ENCODE measurements at regions not wholly inside any gene's neighbourhood (a gene's known extent, or its start where the extent isn't known, plus 50 kb on each side); places are given as distances from the start of the nearest gene placed in this dataset.

- H3K27me3 ChIP-seq (ENCODE audit: insufficient read depth, poor library complexity, severe bottlenecking) = no peaks in the 10 kb centered on the region
- H3K27ac ChIP-seq (ENCODE audit: poor library complexity, severe bottlenecking) = no peak overlapping the region
- H3K36me3 ChIP-seq (ENCODE audit: low read depth) = no peaks in the 10 kb centered on the region
- DNase-seq (ENCODE audit: low spot score) = no peak
- H3K4me3 ChIP-seq (ENCODE audit: severe bottlenecking) = no peak overlapping the region
- H3K4me1 ChIP-seq (ENCODE audit: insufficient read depth, poor library complexity, severe bottlenecking) = no peaks in the 10 kb centered on the region
- H3K9me3 ChIP-seq (ENCODE audit: severe bottlenecking) = no peaks in the 10 kb centered on the region
- TF ChIP-seq CTCF (IDR thresholded peaks at IDR 0.05; ENCODE audit: poor library complexity, severe bottlenecking) = no peak
- ATAC-seq (ENCODE audit: low read depth) = no peak
These were observed 633.4 kb upstream of the SYNCRIP start for GRCh38 chr6:86276056-86276455.

DNA sequence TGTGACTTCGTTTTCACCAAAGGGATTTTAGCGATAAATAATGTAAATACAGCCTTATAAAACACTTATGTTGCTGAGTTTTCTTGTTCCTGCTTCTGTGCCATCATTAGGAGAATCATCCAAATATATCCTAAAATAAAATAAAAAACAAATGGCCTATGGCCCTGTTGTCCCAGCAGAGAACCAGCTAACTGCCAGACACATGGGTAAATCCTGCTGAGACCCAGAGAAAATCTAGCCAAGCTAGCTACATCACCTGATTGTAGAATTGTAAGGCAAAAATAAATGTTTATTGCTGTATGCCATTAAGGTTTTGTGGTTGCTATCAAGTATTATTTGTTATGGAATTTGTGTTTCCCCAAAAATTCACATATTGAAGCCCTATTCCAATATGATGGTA is 631.2 kb upstream of the SYNCRIP start:
- ATAC-seq (ENCODE audit: low read depth) (no peak), DNase-seq (ENCODE audit: low spot score) (no peak)
- H3K4me3 ChIP-seq (ENCODE audit: severe bottlenecking) = no peak overlapping the region
- H3K9me3 ChIP-seq (ENCODE audit: severe bottlenecking) = no peaks in the 10 kb centered on the region
- TF ChIP-seq CTCF (IDR thresholded peaks at IDR 0.05; ENCODE audit: poor library complexity, severe bottlenecking) = no peak
- no peaks in the 10 kb centered on the region for H3K36me3 ChIP-seq (ENCODE audit: low read depth)
- H3K27me3 ChIP-seq (ENCODE audit: insufficient read depth, poor library complexity, severe bottlenecking) = no peaks in the 10 kb centered on the region
- no peaks in the 10 kb centered on the region for H3K4me1 ChIP-seq (ENCODE audit: insufficient read depth, poor library complexity, severe bottlenecking)
- H3K27ac ChIP-seq (ENCODE audit: poor library complexity, severe bottlenecking) = no peak overlapping the region

DNA sequence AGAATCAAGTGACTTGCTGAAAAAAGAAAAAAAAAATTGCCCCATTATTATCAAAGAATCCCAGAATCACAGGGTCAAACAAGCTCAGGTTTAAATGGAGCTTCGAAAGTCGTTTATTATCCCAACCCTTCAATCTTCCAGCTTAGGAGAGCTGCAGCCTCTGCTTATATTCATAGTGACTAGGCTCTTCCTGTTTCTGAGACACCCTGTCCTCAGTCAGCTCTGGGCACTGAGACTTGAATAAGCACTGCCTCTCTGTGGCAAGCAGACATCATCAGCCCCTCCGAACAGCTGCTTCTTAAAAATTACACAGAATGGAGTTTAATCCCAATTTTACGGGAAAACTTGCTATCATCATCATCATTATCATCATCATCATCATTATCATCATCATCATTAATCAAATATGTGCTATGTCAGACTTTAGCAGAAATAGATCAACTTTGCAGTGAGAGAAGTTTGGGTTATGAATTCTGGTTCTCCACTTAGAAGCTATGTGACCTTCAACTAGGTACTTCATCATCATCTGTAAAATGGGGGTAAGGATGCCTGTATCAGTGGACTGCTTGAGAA is 614.0 kb upstream of the SYNCRIP start:
- DNase-seq (ENCODE audit: low spot score) (no peak), ATAC-seq (ENCODE audit: low read depth) (no peak)
- no peaks in the 10 kb centered on the region for H3K27me3 ChIP-seq (ENCODE audit: insufficient read depth, poor library complexity, severe bottlenecking)
- no peaks in the 10 kb centered on the region for H3K36me3 ChIP-seq (ENCODE audit: low read depth)
- TF ChIP-seq CTCF (IDR thresholded peaks at IDR 0.05; ENCODE audit: poor library complexity, severe bottlenecking) = no peak
- H3K9me3 ChIP-seq (ENCODE audit: severe bottlenecking) = no peaks in the 10 kb centered on the region
- H3K4me3 ChIP-seq (ENCODE audit: severe bottlenecking) = no peak overlapping the region
- H3K4me1 ChIP-seq (ENCODE audit: insufficient read depth, poor library complexity, severe bottlenecking) = no peaks in the 10 kb centered on the region
- no peak overlapping the region for H3K27ac ChIP-seq (ENCODE audit: poor library complexity, severe bottlenecking)

GRCh38 chr6:86255973-86256372 is 613.3 kb upstream of the SYNCRIP start:
- Histone ChIP-seq H3K4me3 (ENCODE audit: severe bottlenecking) (no peak overlapping the region), H3K36me3 (ENCODE audit: low read depth) (no peaks in the 10 kb centered on the region), H3K4me1 (ENCODE audit: insufficient read depth, poor library complexity, severe bottlenecking) (no peaks in the 10 kb centered on the region), H3K27me3 (ENCODE audit: insufficient read depth, poor library complexity, severe bottlenecking) (no peaks in the 10 kb centered on the region), H3K9me3 (ENCODE audit: severe bottlenecking) (no peaks in the 10 kb centered on the region), H3K27ac (ENCODE audit: poor library complexity, severe bottlenecking) (no peak overlapping the region)
- ATAC-seq (ENCODE audit: low read depth) (no peak), DNase-seq (ENCODE audit: low spot score) (no peak)
- no peak for TF ChIP-seq CTCF (IDR thresholded peaks at IDR 0.05; ENCODE audit: poor library complexity, severe bottlenecking)

- no peak overlapping the region for H3K27ac ChIP-seq (ENCODE audit: poor library complexity, severe bottlenecking)
- no peaks in the 10 kb centered on the region for H3K4me1 ChIP-seq (ENCODE audit: insufficient read depth, poor library complexity, severe bottlenecking)
- H3K9me3 ChIP-seq (ENCODE audit: severe bottlenecking) = no peaks in the 10 kb centered on the region
- TF ChIP-seq CTCF (IDR thresholded peaks at IDR 0.05; ENCODE audit: poor library complexity, severe bottlenecking) = no peak
- H3K36me3 ChIP-seq (ENCODE audit: low read depth) = no peaks in the 10 kb centered on the region
- ATAC-seq (ENCODE audit: low read depth) = no peak
- no peak overlapping the region for H3K4me3 ChIP-seq (ENCODE audit: severe bottlenecking)
- H3K27me3 ChIP-seq (ENCODE audit: insufficient read depth, poor library complexity, severe bottlenecking) = no peaks in the 10 kb centered on the region
- no peak for DNase-seq (ENCODE audit: low spot score)
These were observed 608.4 kb upstream of the SYNCRIP start for GRCh38 chr6:86251106-86251505.

Measured in RWPE2 (cell line).